Retinal pigment epithelial cell (primary cell): ENCODE measurements at regions not wholly inside any gene's neighbourhood (a gene's known extent, or its start where the extent isn't known, plus 50 kb on each side); places are given as distances from the start of the nearest gene placed in this dataset.

Source experiments
- DNase-seq: peaks from one replicate; pipeline ENCODE4 v3.0.0-alpha.2; 2010; ENCODE audit warnings: low read depth
- H3K4me3 ChIP-seq: 2 replicates; pipeline ENCODE4 v1.5.1; 2011; ENCODE audit warnings: mild to moderate bottlenecking, low read length, control low read depth, moderate library complexity
- CTCF ChIP-seq: conservative IDR thresholded peaks from 2 replicates; pipeline ENCODE4 v1.5.1; 2011; ENCODE audit warnings: low read depth, low read length, control low read depth, inconsistent platforms

GRCh38 chr2:122411231-122411630 is 655.8 kb downstream of the TSN start:
- TF ChIP-seq CTCF = no peak
- no peak for DNase-seq
- no peak overlapping the region for H3K4me3 ChIP-seq

- no peak for TF ChIP-seq CTCF
- DNase-seq = no peak
- H3K4me3 ChIP-seq = no peak overlapping the region
Measured at GRCh38 chr2:122412360-122412759, 656.9 kb downstream of the TSN start.

GRCh38 chr2:122414902-122415301 is 659.5 kb downstream of the TSN start:
- no peak for TF ChIP-seq CTCF
- DNase-seq = no peak
- H3K4me3 ChIP-seq = no peak overlapping the region

- no peak overlapping the region for H3K4me3 ChIP-seq
- TF ChIP-seq CTCF = no peak
- DNase-seq = no peak
Measured at GRCh38 chr2:122417114-122417513, 661.7 kb downstream of the TSN start.

- no peak overlapping the region for H3K4me3 ChIP-seq
- no peak for DNase-seq
- no peak for TF ChIP-seq CTCF
Measured at GRCh38 chr2:122421775-122422174, 666.3 kb downstream of the TSN start.

GRCh38 chr2:122422384-122422991 is 667.0 kb downstream of the TSN start:
- TF ChIP-seq CTCF = no peak
- no peak for DNase-seq

GRCh38 chr2:122423934-122424333 is 668.5 kb downstream of the TSN start:
- TF ChIP-seq CTCF = no peak
- H3K4me3 ChIP-seq = no peak overlapping the region
- DNase-seq = no peak

More at GRCh38 chr2:122422384-122422991, 667.0 kb downstream of the TSN start:
- no peak overlapping the region for H3K4me3 ChIP-seq
